IPS-20b (cell line): ENCODE measurements at regions not wholly inside any gene's neighbourhood (a gene's known extent, or its start where the extent isn't known, plus 50 kb on each side); places are given as distances from the start of the nearest gene placed in this dataset.
"Not testable (repeated sequence)": the region's sequence is repeated elsewhere in the genome, so short reads cannot be mapped to it uniquely, and the experiment has no call there.

Experiments
- H3K27ac ChIP-seq: one replicate; pipeline ENCODE4 v1.5.1; 2013; ENCODE audit warnings: low read length
- H3K27me3 ChIP-seq: 2 replicates; pipeline ENCODE4 v1.6.1; 2013; ENCODE audit warnings: mild to moderate bottlenecking, low read length, inconsistent platforms; ENCODE audit not compliant: insufficient read depth
- H3K36me3 ChIP-seq: 2 replicates; pipeline ENCODE4 v1.6.1; 2013; ENCODE audit warnings: low read depth, mild to moderate bottlenecking, inconsistent platforms, low read length, moderate library complexity; ENCODE audit not compliant: insufficient read depth
- H3K4me1 ChIP-seq: 2 replicates; pipeline ENCODE4 v1.6.1; 2013; ENCODE audit warnings: mild to moderate bottlenecking, control low read depth, inconsistent platforms, low read length, moderate library complexity; ENCODE audit not compliant: insufficient read depth
- H3K4me3 ChIP-seq: 2 replicates; pipeline ENCODE4 v1.5.1; 2013; ENCODE audit warnings: mild to moderate bottlenecking, low read length, inconsistent platforms
- H3K9ac ChIP-seq: 2 replicates; pipeline ENCODE4 v1.6.1; 2013; ENCODE audit warnings: low read depth, mild to moderate bottlenecking, inconsistent platforms, low read length, moderate library complexity
- H3K9me3 ChIP-seq: 2 replicates; pipeline ENCODE4 v1.6.1; 2013; ENCODE audit warnings: mild to moderate bottlenecking, low read depth, low read length, inconsistent platforms; ENCODE audit not compliant: insufficient read depth

- no peak overlapping the region for H3K27ac ChIP-seq
- no peak overlapping the region for H3K9ac ChIP-seq
- H3K9me3 ChIP-seq, result no peaks in the 10 kb centered on the region
- no peak overlapping the region for H3K4me3 ChIP-seq
- H3K36me3 ChIP-seq, result no peaks in the 10 kb centered on the region
- H3K27me3 ChIP-seq, result no peaks in the 10 kb centered on the region
- H3K4me1 ChIP-seq, result no peaks in the 10 kb centered on the region
Observed at GRCh38 chr18:51569561-51569960, 372.1 kb upstream of the MEX3C start.

GRCh38 chr18:51570071-51570470, 372.6 kb upstream of the MEX3C start:
- H3K4me1 ChIP-seq, H3K27me3 ChIP-seq, H3K9me3 ChIP-seq, H3K4me3 ChIP-seq, H3K36me3 ChIP-seq, H3K9ac ChIP-seq, H3K27ac ChIP-seq: not testable (repeated sequence)

DNA sequence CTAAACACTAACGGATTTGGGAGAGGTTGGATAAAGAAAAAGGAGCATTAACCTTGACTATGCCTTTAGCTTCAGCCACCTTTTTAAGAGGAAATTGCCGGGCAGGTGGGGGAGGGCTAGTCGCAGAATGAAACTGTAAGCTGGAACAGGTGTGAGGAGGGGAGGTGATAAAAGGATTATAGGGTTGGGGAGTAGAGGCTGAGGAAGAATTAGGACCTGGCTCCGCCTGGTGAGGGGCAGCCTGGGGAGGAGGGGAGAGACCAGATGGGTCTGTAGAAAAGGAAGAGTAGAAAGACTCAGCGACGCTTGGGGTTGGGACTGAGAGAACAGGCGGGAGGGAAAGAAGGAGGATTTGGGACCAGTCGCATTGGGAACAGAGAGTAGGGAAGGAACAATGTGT, 376.4 kb upstream of the MEX3C start:
- H3K27me3 ChIP-seq, H3K9me3 ChIP-seq, H3K4me3 ChIP-seq, H3K4me1 ChIP-seq, H3K36me3 ChIP-seq, H3K9ac ChIP-seq, H3K27ac ChIP-seq: not testable (repeated sequence)

DNA sequence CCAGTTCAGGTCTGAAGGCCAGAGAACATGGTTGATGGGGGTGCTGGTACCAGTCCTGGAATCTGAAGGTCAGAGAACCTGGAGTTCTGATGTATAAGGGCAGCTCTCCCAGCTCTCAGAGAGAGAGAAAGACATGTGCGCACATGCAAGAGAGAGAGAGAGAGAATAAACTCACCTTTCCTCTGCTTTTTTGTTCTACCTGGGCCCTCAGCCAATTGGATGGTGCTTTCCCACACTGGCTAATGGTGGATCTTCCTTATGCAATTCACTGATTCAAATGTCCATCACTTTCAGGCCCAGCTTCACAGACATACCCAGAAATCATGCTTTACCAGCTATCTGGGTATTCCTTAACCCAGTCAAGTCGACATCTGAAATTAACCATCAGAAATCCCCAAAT, 377.7 kb upstream of the MEX3C start:
- H3K9ac ChIP-seq, result no peak overlapping the region
- H3K27me3 ChIP-seq, result no peaks in the 10 kb centered on the region; the same call in 1 of the 2 replicates
- no peak overlapping the region for H3K4me3 ChIP-seq
- H3K4me1 ChIP-seq, result no peaks in the 10 kb centered on the region
- no peaks in the 10 kb centered on the region for H3K36me3 ChIP-seq
- no peak overlapping the region for H3K27ac ChIP-seq
- H3K9me3 ChIP-seq, result no peaks in the 10 kb centered on the region; the same call in 1 of the 2 replicates

DNA sequence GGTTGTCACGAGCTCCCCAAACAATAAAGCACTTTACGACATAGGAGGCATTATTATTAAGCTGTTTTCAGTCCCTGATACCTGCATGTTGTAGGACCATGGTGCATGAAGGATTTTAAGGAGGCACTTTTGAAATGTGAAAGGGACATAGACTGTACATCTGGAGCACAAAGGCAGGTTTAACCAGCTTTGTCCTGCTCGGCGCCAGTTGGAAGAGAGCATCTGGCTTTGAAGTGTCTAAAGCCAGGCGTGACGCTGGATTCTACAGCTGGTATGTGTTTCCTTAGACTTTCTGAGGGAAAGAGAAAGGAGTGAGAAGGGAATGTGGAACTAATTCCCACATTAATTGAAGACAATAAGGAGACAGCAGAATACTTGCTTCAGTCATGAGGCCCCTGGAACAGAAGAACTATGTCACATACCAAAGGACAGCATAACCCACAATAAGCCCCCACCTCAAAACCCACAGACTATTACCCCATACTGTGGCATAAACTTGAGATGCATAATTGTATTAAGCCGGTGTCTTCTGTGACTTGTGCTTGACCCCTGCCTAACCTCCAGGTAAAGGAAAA, 381.0 kb upstream of the MEX3C start:
- no peaks in the 10 kb centered on the region for H3K36me3 ChIP-seq
- H3K9ac ChIP-seq, result no peak overlapping the region
- no peak overlapping the region for H3K4me3 ChIP-seq
- H3K4me1 ChIP-seq, result no peaks in the 10 kb centered on the region
- peaks cover 5% of the 10 kb centered on the region; the same call in 1 of the 2 replicates for H3K27me3 ChIP-seq
- H3K27ac ChIP-seq, result no peak overlapping the region
- H3K9me3 ChIP-seq, result no peaks in the 10 kb centered on the region; the same call in 1 of the 2 replicates

DNA sequence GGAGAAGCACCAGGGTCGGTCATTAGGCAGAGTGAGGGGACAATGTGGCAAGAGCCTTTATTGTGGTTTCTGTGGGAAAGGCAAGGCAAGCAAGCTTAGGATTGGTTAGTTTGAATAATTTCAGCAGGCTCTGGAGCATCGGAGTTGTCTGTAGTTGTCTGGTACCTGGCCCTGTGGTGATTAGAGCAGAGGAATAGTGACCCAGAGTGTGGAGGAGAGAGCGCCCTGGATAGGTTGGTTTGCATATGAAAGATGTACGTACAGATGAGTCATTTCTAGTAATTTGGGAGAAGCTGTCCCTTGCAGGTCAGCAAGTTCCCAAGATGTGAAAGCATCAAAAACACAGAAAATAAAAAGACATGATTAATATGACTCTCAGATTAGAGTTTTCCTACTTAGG, 383.1 kb upstream of the MEX3C start:
- no peak overlapping the region for H3K9ac ChIP-seq
- H3K9me3 ChIP-seq, result no peaks in the 10 kb centered on the region; the same call in 1 of the 2 replicates
- no peak overlapping the region for H3K4me3 ChIP-seq
- peaks cover 5% of the 10 kb centered on the region; the same call in 1 of the 2 replicates for H3K27me3 ChIP-seq
- H3K4me1 ChIP-seq, result no peaks in the 10 kb centered on the region
- no peak overlapping the region for H3K27ac ChIP-seq
- H3K36me3 ChIP-seq, result no peaks in the 10 kb centered on the region

GRCh38 chr18:51582551-51582950, 385.1 kb upstream of the MEX3C start:
- H3K4me1 ChIP-seq, result no peaks in the 10 kb centered on the region
- no peak overlapping the region for H3K27ac ChIP-seq
- H3K27me3 ChIP-seq, result peaks cover 5% of the 10 kb centered on the region; the same call in 1 of the 2 replicates
- H3K9me3 ChIP-seq, result no peaks in the 10 kb centered on the region; the same call in 1 of the 2 replicates
- H3K9ac ChIP-seq, result no peak overlapping the region
- no peaks in the 10 kb centered on the region for H3K36me3 ChIP-seq
- H3K4me3 ChIP-seq, result no peak overlapping the region

GRCh38 chr18:51588616-51589015, 391.1 kb upstream of the MEX3C start:
- Histone ChIP-seq H3K27ac (no peak overlapping the region), H3K27me3 (no peaks in the 10 kb centered on the region), H3K4me3 (no peak overlapping the region), H3K4me1 (no peaks in the 10 kb centered on the region), H3K9ac (no peak overlapping the region), H3K36me3 (no peaks in the 10 kb centered on the region), H3K9me3 (no peaks in the 10 kb centered on the region; the same call in 1 of the 2 replicates)

- no peaks in the 10 kb centered on the region for H3K36me3 ChIP-seq
- peaks cover 18% of the 10 kb centered on the region for H3K9me3 ChIP-seq
- H3K27ac ChIP-seq, result no peak overlapping the region
- no peak overlapping the region for H3K9ac ChIP-seq
- H3K27me3 ChIP-seq, result no peaks in the 10 kb centered on the region
- no peak overlapping the region for H3K4me3 ChIP-seq
- no peaks in the 10 kb centered on the region for H3K4me1 ChIP-seq
Observed at GRCh38 chr18:51593931-51594330, 396.4 kb upstream of the MEX3C start.

- Histone ChIP-seq H3K9ac (no peak overlapping the region), H3K4me3 (no peak overlapping the region), H3K9me3 (peaks cover 4% of the 10 kb centered on the region; the same call in 1 of the 2 replicates), H3K27me3 (no peaks in the 10 kb centered on the region), H3K36me3 (no peaks in the 10 kb centered on the region), H3K4me1 (no peaks in the 10 kb centered on the region), H3K27ac (no peak overlapping the region)
Observed at GRCh38 chr18:51603111-51603510, 405.6 kb upstream of the MEX3C start.

DNA sequence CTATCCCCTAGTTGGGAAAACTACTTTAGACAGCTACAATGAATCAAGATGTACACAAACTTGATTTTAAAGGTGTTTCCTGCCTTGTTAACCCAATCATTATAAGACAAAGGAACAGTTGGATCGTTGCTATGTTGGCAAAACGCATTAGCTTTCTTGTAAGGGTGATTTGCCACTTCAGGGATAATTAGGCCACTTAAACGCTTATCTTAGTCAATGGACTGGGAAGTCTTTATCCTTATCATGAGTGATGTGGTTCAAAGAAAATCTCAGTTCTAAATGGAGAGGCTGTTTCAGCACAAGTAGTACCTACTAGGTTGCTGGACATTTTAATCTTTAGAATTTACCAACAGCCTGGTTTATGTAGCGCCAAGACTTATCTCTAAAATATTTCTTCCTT, 406.1 kb upstream of the MEX3C start:
- Histone ChIP-seq H3K9me3 (no peaks in the 10 kb centered on the region; the same call in 1 of the 2 replicates), H3K4me1 (no peaks in the 10 kb centered on the region), H3K27me3 (no peaks in the 10 kb centered on the region), H3K27ac (no peak overlapping the region), H3K36me3 (no peaks in the 10 kb centered on the region), H3K4me3 (no peak overlapping the region), H3K9ac (no peak overlapping the region)

GRCh38 chr18:51610481-51610880, 413.0 kb upstream of the MEX3C start:
- H3K27me3 ChIP-seq, result no peaks in the 10 kb centered on the region
- no peak overlapping the region for H3K4me3 ChIP-seq
- no peak overlapping the region for H3K9ac ChIP-seq
- H3K9me3 ChIP-seq, result no peaks in the 10 kb centered on the region
- H3K27ac ChIP-seq, result no peak overlapping the region
- H3K36me3 ChIP-seq, result no peaks in the 10 kb centered on the region
- H3K4me1 ChIP-seq, result no peaks in the 10 kb centered on the region
